Stomach (tissue), 8 donors: ENCODE measurements at regions not wholly inside any gene's neighbourhood (a gene's known extent, or its start where the extent isn't known, plus 50 kb on each side); places are given as distances from the start of the nearest gene placed in this dataset.

Experiments
- DNase-seq, 2 donors: peaks; one replicate each; pipeline versions ENCODE4 v3.0.0 to v3.0.0-alpha.2; 2013 to 2019
- H3K27ac ChIP-seq, 5 donors: fragments of 200-600 bp in 4 of 5; sonication (generic) in 4 of 5; one replicate each; pipeline ENCODE4 v1.5.1; 2013 to 2019; ENCODE audit warnings: mild to moderate bottlenecking in 1 of 5, moderate library complexity in 1 of 5
- H3K27me3 ChIP-seq, 3 donors: fragments of 200-600 bp; sonication (generic); one replicate each; pipeline ENCODE4 v1.5.1; 2017 to 2019; ENCODE audit warnings: mixed run types in 1 of 3
- H3K36me3 ChIP-seq, 4 donors: fragments of 200-600 bp; sonication (generic); 1 replicate in 3 of 4; 2 replicates in 1 of 4; pipeline ENCODE4 v1.5.1; 2016 to 2019
- H3K4me1 ChIP-seq, 4 donors: fragments of 200-600 bp; sonication (generic); one replicate each; pipeline ENCODE4 v1.5.1; 2016 to 2019
- H3K4me3 ChIP-seq, 4 donors: fragments of 200-600 bp; sonication (generic) in 3 of 4; one replicate each; pipeline ENCODE4 v1.5.1; 2016 to 2019; ENCODE audit warnings: mild to moderate bottlenecking in 1 of 4
- H3K9me3 ChIP-seq, 4 donors: fragments of 200-600 bp; sonication (generic); one replicate each; pipeline ENCODE4 v1.5.1; 2016 to 2019
- EP300 ChIP-seq: sonication (generic); formaldehyde crosslinking; IDR thresholded peaks from one replicate; pipeline ENCODE4 v1.6.1; 2017; ENCODE audit warnings: antibody characterized with exemption
- POLR2A ChIP-seq, 4 donors: fragments of 450-650 bp; IDR thresholded peaks; one replicate each; pipeline ENCODE4 v1.6.1; 2016; ENCODE audit warnings: antibody characterized with exemption in 4 of 4, control low read depth in 2 of 4, mild to moderate bottlenecking in 1 of 4, moderate library complexity in 1 of 4
- POLR2AphosphoS5 ChIP-seq, 3 donors: sonication (generic); formaldehyde crosslinking; IDR thresholded peaks; one replicate each; pipeline ENCODE4 v1.6.1; 2016; ENCODE audit warnings: antibody characterized with exemption in 3 of 3
- WGBS, 5 donors: extraction: QIAGEN DNeasy Blood & Tissue Kit in 3 of 5; methylation state at CpG; one replicate each; pipeline versions ENCODE4 v1.1.5 to v1.1.7; 2013 to 2018; 5-methylcytosine and 5-hydroxymethylcytosine counted together
- intact Hi-C: fragments of 100-400 bp; cut with DNase I; formaldehyde crosslinking; loops from one replicate; pipeline ENCODE4 v1.15.1; 2023; ENCODE audit warnings: low total_unique reads
- TF ChIP-seq, protein P1 (sequence below), 7 experiments: fragments of 450-650 bp in 4 of 7; fragments of 200-600 bp in 3 of 7; sonication (generic) in 3 of 7; IDR thresholded peaks; one replicate each; pipeline ENCODE4 v1.5.1; 2016 to 2019; ENCODE audit warnings: antibody characterized with exemption in 7 of 7, control low read depth in 2 of 7, mild to moderate bottlenecking in 1 of 7
- donor health status: healthy with polysubstance abuse.
- donor health status: Bipolar disorder and iron deficiency.
- donor health status: healthy.

DNA sequence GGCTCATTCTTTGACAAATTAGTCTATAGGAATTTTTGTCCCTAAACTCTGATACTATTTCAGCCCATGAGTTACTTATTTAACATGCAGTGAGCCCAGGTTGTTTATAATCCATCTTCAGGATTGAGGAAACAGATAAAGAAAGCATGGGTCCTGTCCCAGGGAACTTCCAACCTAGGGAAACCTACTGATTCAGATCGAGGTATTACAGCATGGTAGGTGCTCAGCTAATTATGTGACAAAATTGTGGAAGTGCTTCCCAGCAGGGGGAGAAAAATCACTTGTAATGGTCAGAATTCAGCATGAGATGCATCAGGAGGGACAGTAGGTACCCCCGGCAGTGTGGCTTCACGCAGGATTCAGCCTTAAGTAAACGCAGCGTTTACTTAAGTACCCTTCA is 171.3 kb downstream of the NUFIP1 start:
- no peak for DNase-seq
- no peaks in the 10 kb centered on the region for H3K9me3 ChIP-seq
- intact Hi-C loops, result no loop called here
- peaks cover 0 to 17% (median 0%) of the 10 kb centered on the region in 4 donors for H3K4me1 ChIP-seq
- no peaks in the 10 kb centered on the region for H3K36me3 ChIP-seq
- H3K27me3 ChIP-seq, result no peaks in the 10 kb centered on the region
- no peak overlapping the region for H3K4me3 ChIP-seq
- H3K27ac ChIP-seq, result no peak overlapping the region
- 61 to 77% (median 70%) methylated on average over 5 of the region's 5 CpGs for WGBS, 5 donors
- TF ChIP-seq, protein P1, sequence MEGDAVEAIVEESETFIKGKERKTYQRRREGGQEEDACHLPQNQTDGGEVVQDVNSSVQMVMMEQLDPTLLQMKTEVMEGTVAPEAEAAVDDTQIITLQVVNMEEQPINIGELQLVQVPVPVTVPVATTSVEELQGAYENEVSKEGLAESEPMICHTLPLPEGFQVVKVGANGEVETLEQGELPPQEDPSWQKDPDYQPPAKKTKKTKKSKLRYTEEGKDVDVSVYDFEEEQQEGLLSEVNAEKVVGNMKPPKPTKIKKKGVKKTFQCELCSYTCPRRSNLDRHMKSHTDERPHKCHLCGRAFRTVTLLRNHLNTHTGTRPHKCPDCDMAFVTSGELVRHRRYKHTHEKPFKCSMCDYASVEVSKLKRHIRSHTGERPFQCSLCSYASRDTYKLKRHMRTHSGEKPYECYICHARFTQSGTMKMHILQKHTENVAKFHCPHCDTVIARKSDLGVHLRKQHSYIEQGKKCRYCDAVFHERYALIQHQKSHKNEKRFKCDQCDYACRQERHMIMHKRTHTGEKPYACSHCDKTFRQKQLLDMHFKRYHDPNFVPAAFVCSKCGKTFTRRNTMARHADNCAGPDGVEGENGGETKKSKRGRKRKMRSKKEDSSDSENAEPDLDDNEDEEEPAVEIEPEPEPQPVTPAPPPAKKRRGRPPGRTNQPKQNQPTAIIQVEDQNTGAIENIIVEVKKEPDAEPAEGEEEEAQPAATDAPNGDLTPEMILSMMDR (IDR thresholded peaks at IDR 0.05), result no peak
- TF ChIP-seq POLR2AphosphoS5 (IDR thresholded peaks at IDR 0.05) (no peak), EP300 (no peak), POLR2A (IDR thresholded peaks at IDR 0.05) (no peak)

DNA sequence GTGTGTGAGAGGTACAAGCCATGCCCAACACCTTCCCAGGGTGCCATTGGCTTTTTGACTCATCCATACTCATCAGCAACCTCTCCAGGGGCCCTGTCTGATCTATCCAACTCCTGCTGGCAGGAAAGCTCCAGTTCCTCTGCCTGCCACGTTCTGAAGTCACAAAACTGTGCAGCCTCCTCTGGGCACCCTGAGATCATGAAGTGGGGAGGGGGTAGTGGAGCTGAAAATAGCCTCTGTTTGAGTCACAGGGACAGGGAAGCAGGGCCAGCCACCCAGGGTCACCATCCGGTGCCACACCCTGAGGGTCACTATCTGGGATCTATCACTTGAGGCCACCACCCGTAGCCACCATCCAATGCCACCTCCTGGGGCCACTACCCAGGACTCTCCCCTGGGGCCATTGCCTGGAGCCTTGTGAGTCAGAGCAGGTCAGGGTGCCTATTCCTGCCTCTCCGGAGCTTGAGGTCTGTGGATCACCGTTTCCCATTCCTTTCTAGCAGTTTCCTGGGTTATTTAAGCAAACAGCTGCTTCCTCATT is 172.1 kb downstream of the NUFIP1 start:
- Histone ChIP-seq H3K9me3 (no peaks in the 10 kb centered on the region), H3K36me3 (no peaks in the 10 kb centered on the region), H3K4me1 (peaks cover 0 to 17% (median 0%) of the 10 kb centered on the region in 4 donors), H3K27ac (no peak overlapping the region), H3K4me3 (no peak overlapping the region), H3K27me3 (no peaks in the 10 kb centered on the region)
- WGBS, 5 donors, result 67 to 87% (median 77%) methylated on average over 3 to 5 of the region's 5 CpGs
- intact Hi-C loops, result no loop called here
- TF ChIP-seq POLR2A (IDR thresholded peaks at IDR 0.05), result no peak
- TF ChIP-seq, protein P1 (IDR thresholded peaks at IDR 0.05), result no peak
- TF ChIP-seq EP300, result no peak
- DNase-seq, result no peak

DNA sequence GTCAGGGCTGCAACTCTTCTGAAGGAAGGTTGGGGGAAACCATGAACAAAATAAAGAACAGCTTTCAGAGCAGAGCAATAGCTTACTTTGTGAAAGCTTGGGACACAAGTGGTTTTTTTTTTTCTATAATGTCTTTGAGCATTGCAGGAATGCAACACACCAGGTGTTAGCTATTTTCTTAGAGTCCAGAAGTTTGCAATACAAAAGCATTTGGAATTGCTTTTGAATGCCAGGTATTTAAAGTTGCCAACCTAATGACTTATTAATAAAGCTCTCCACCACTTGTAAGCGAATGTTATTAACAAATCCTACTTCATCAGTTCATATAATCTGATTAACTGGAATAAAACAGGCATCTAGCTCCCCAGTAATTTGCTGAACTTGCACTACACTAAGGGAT is 172.6 kb downstream of the NUFIP1 start:
- no peak overlapping the region for H3K27ac ChIP-seq

DNA sequence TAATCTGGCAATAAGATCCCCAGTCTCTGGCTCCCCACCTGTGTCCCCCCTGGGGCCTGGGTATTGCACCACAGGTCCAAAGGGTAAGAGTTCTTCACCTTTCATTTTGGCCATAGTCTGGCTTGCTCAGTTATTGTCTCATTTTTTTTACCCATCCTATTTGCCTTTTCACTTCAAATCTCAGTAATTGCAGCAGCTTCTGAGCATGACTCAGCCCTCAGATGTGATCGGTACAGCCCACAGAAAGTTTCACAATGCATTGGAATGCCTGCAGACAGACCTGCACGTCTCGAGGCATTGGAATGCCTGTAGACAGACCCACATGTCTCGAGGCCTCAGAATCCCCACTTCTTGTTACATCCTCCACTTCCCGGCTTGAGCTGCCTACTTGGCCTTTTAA is 173.6 kb downstream of the NUFIP1 start:
- peaks cover 0 to 30% (median 0%) of the 10 kb centered on the region in 4 donors for H3K4me1 ChIP-seq
- no peak overlapping the region for H3K4me3 ChIP-seq
- TF ChIP-seq POLR2AphosphoS5 (IDR thresholded peaks at IDR 0.05) (no peak), EP300 (no peak), POLR2A (IDR thresholded peaks at IDR 0.05) (no peak)
- TF ChIP-seq, protein P1 (IDR thresholded peaks at IDR 0.05), result no peak
- 41 to 67% (median 53%) methylated on average over 5 of the region's 5 CpGs for WGBS, 5 donors
- peak in 1 of 2 donors; percentile 72 for DNase-seq
- intact Hi-C loops, result no loop called here
- H3K27me3 ChIP-seq, result no peaks in the 10 kb centered on the region
- H3K9me3 ChIP-seq, result no peaks in the 10 kb centered on the region
- no peaks in the 10 kb centered on the region for H3K36me3 ChIP-seq
- H3K27ac ChIP-seq, result no peak overlapping the region

More for the DNA sequence above, 172.6 kb downstream of the NUFIP1 start:
- TF ChIP-seq, protein P1 (IDR thresholded peaks at IDR 0.05), result no peak
- TF ChIP-seq POLR2AphosphoS5 (IDR thresholded peaks at IDR 0.05), result no peak
- no peak for TF ChIP-seq POLR2A (IDR thresholded peaks at IDR 0.05)
- no peak for TF ChIP-seq EP300
- Histone ChIP-seq H3K4me3 (no peak overlapping the region), H3K27me3 (no peaks in the 10 kb centered on the region), H3K36me3 (no peaks in the 10 kb centered on the region), H3K4me1 (peaks cover 0 to 21% (median 0%) of the 10 kb centered on the region in 4 donors), H3K9me3 (no peaks in the 10 kb centered on the region)
- DNase-seq, result no peak
- intact Hi-C loops, result no loop called here
- WGBS, 5 donors, result 88 to 97% (median 90%) methylated on average over 1 of the region's 1 CpG
